ENCODE measurements at regions not wholly inside any gene's neighbourhood (a gene's known extent, or its start where the extent isn't known, plus 50 kb on each side); places are given as distances from the start of the nearest gene placed in this dataset.

- DNase-seq (ENCODE audit: low spot score) (no peak), ATAC-seq (ENCODE audit: low FRiP score) (no peak)
- no peak for TF ChIP-seq CTCF (IDR thresholded peaks at IDR 0.05)
Observed at GRCh38 chr1:166338105-166338504, 171.3 kb upstream of the FAM78B start.

- ATAC-seq (ENCODE audit: low FRiP score) (no peak), DNase-seq (ENCODE audit: low spot score) (no peak)
- TF ChIP-seq CTCF (IDR thresholded peaks at IDR 0.05), result no peak
Observed at GRCh38 chr1:166340709-166341108, 173.9 kb upstream of the FAM78B start.

GRCh38 chr1:166343276-166343675 is 176.5 kb upstream of the FAM78B start:
- no peak for ATAC-seq (ENCODE audit: low FRiP score)
- no peak for DNase-seq (ENCODE audit: low spot score)
- no peak for TF ChIP-seq CTCF (IDR thresholded peaks at IDR 0.05)

- no peak for TF ChIP-seq CTCF (IDR thresholded peaks at IDR 0.05)
- DNase-seq (ENCODE audit: low spot score) (no peak), ATAC-seq (ENCODE audit: low FRiP score) (no peak)
Observed at GRCh38 chr1:166350490-166350889, 183.7 kb upstream of the FAM78B start.

GRCh38 chr1:166351676-166352075 is 184.9 kb upstream of the FAM78B start:
- DNase-seq (ENCODE audit: low spot score) (no peak), ATAC-seq (ENCODE audit: low FRiP score) (no peak)
- TF ChIP-seq CTCF (IDR thresholded peaks at IDR 0.05), result no peak

GRCh38 chr1:166353213-166353612 is 186.4 kb upstream of the FAM78B start:
- DNase-seq (ENCODE audit: low spot score) (no peak), ATAC-seq (ENCODE audit: low FRiP score) (no peak)
- no peak for TF ChIP-seq CTCF (IDR thresholded peaks at IDR 0.05)

GRCh38 chr1:166354406-166354805 is 187.6 kb upstream of the FAM78B start:
- ATAC-seq (ENCODE audit: low FRiP score) (no peak), DNase-seq (ENCODE audit: low spot score) (no peak)
- no peak for TF ChIP-seq CTCF (IDR thresholded peaks at IDR 0.05)

Measured in omental fat pad (tissue), 3 donors.